HG03521 (cell line): ENCODE measurements at regions not wholly inside any gene's neighbourhood (a gene's known extent, or its start where the extent isn't known, plus 50 kb on each side); places are given as distances from the start of the nearest gene placed in this dataset.

Experiments used
- ATAC-seq: cut with Tn5 transposase; IDR thresholded peaks from one replicate; pipeline ENCODE4 v1.9.1; 2021; ENCODE audit warnings: mild to moderate bottlenecking, moderate library complexity; ENCODE audit not compliant: unreplicated experiment

- ATAC-seq: no peak
Observed at GRCh38 chr4:111537871-111538270, 607.4 kb upstream of the FAM241A start.

DNA sequence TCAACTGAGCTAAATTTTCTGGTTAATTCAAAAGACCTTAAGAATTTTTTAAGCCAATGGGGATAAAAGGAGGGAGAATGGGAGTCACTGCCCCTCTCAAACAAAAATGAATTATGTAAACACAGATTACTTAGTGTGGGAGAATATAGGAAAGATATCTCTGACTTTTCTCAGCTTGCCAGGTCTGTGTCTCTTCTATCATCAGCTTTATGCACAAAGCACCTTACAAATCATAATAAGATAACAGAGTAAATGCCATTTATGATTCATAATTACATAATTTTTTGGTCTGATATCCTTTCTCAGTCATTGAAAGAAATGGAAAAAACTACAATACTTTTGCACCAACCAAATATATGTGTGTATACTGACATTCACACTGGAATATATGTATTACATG is 604.6 kb upstream of the FAM241A start:
- no peak for ATAC-seq

GRCh38 chr4:111542056-111542455 is 603.2 kb upstream of the FAM241A start:
- no peak for ATAC-seq

GRCh38 chr4:111546881-111547280 is 598.4 kb upstream of the FAM241A start:
- ATAC-seq: no peak

- ATAC-seq: no peak
Observed at GRCh38 chr4:111556141-111556781, 589.0 kb upstream of the FAM241A start.

GRCh38 chr4:111556851-111557250 is 588.4 kb upstream of the FAM241A start:
- ATAC-seq: no peak

- ATAC-seq: no peak
Observed at GRCh38 chr4:111562826-111563225, 582.4 kb upstream of the FAM241A start.

GRCh38 chr4:111572470-111572869 is 572.8 kb upstream of the FAM241A start:
- no peak for ATAC-seq

DNA sequence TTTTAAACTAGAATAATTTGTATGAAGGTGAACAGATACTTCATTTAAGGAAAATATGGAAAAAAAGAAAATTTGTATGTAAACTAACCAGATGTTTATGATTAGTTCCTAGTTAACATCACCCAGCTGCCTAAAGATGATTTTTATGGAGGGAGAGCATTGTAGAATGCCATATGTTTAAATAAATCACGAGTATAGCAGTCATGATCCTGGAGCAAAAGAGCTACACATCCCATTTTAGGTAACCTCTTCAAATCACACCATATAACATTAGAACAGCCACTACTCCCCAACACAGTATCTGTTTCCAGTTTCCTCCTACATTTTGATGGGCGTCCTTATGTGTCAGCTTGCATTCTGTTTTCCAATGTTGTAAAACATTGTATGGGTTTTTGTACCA is 571.9 kb upstream of the FAM241A start:
- no peak for ATAC-seq

- ATAC-seq: no peak
Observed at GRCh38 chr4:111579767-111580166, 565.5 kb upstream of the FAM241A start.

DNA sequence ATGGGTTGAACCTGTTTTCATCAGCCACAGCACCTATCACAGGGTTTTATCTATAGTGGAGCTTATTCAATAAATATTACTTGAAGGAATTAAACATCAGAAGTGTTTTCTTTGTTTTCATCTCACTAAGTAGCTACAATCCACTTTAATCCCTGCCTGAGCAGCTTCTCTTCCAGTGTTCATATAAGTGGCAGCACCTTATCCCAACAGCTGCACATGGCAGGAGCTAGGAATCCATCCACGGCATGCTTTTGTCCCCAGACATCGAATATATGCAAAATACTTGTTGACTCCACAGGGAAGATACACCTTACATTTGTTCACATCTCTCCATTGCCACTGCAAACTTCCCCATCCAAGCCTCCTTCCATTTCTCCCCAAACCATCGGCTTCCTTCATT is 549.8 kb upstream of the FAM241A start:
- ATAC-seq: no peak

- ATAC-seq: no peak
Observed at GRCh38 chr4:111596491-111596890, 548.8 kb upstream of the FAM241A start.

DNA sequence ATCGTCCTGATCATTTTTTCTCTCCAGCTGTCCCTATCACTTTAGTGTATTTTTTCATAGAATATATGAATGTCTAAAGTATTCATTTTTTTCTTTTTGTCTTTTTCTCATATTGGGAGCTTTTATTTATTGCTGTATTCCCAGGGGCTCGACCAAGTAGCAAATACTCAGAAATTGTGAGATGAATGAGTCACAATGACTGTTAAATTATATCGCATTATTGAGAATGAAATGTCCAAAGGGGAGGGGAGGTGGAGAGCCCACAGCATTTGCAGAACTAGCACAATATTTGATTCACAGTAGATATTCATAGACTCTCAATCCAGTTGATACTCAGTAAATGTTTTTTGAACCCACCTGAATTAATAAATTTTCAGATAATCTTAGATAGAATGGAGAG is 543.6 kb upstream of the FAM241A start:
- no peak for ATAC-seq

GRCh38 chr4:111602848-111603247 is 542.4 kb upstream of the FAM241A start:
- no peak for ATAC-seq

GRCh38 chr4:111605111-111605510 is 540.1 kb upstream of the FAM241A start:
- ATAC-seq: no peak

DNA sequence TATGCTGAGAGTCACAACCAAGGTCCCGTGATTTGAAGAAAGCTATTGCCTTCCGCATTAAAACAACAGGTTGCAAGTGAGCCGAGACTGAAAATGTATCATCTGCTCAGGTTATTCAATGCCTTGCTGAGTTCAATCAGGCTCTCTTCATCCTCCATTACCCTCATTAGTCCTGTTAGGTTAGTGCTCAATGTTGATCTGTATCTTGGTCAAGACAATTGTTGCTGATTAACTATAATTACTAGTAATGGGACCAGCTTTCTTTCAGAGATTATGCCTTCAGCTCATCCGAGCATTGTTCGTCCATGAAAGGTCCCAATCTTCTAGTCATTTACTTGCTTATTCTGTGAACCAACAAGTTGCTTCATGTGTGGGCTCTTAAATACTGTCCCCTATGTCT is 534.6 kb upstream of the FAM241A start:
- no peak for ATAC-seq

GRCh38 chr4:111618908-111619307 is 526.3 kb upstream of the FAM241A start:
- no peak for ATAC-seq

GRCh38 chr4:111628437-111628836 is 516.8 kb upstream of the FAM241A start:
- ATAC-seq: no peak

GRCh38 chr4:111630705-111631104 is 514.5 kb upstream of the FAM241A start:
- ATAC-seq: no peak

GRCh38 chr4:111631215-111631999 is 513.8 kb upstream of the FAM241A start:
- ATAC-seq: no peak

- ATAC-seq: no peak
Observed at GRCh38 chr4:111632641-111633151, 512.6 kb upstream of the FAM241A start.

DNA sequence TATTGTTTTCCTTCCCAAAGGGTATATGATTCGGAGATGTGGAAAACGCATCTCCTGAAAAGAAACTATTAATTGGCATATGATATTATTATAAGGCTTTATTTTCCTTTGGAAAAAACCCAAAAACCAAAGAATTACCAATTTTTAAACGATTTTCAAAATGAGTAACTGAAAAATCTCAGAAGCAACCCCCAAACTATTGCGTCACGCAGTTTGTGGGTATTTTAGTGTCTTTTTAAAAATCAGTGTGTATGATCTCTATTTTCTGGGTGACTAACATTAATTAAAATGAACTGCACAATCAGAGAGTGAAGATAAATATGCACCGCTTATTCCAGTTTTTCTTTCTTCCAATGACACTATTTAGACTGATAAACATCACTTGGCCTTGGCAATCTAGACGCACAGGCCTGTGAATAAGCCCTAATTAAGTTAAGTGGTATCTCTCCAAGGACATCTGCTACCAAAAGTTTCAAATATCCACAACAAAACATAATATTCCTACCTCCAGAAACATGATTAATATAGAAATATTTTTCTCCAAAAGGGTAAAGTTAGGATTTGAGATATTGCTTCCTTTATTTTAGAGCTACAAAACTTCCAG is 511.5 kb upstream of the FAM241A start:
- no peak for ATAC-seq
